Panc1 (cell line): ENCODE measurements at regions not wholly inside any gene's neighbourhood (a gene's known extent, or its start where the extent isn't known, plus 50 kb on each side); places are given as distances from the start of the nearest gene placed in this dataset.

Experiments
- ATAC-seq: fragments of 200-7000 bp; cut with Tn5 transposase; 2 replicates; pipeline ENCODE4 v1.9.1; 2020; ENCODE audit warnings: mild to moderate bottlenecking, moderate library complexity
- BruUV-seq: library from RNA; stranded (reverse); fragments of 400-500 nt; replicated peaks from 2 replicates; lab custom pipeline; 2021; lab: Mats Ljungman, UMichigan
- CTCF ChIA-PET: fragments of 300-600 bp; sonication (Branson Sonifier 250); formaldehyde crosslinking; loops from one replicate; lab custom pipeline; 2022; ENCODE audit warnings: antibody characterized with exemption; lab: Charles Lee
- POLR2A ChIA-PET: fragments of 300-600 bp; sonication (Branson Sonifier 250); formaldehyde crosslinking; loops from one replicate; lab custom pipeline; 2022; ENCODE audit warnings: antibody characterized with exemption; lab: Charles Lee
- DNase-seq: peaks from one replicate; pipeline ENCODE4 v3.0.0-alpha.2; 2010; ENCODE audit warnings: low read depth, low spot score
- H3K27ac ChIP-seq: 2 replicates; pipeline ENCODE4 v1.5.1; 2011; ENCODE audit warnings: mild to moderate bottlenecking, low read length, inconsistent platforms
- H3K27me3 ChIP-seq: fragments of 200-500 bp; sonication (Bioruptor generic); 2 replicates; pipeline ENCODE4 v1.6.0; 2014; ENCODE audit warnings: low read length, inconsistent platforms; ENCODE audit not compliant: control insufficient read depth, insufficient read depth
- H3K36me3 ChIP-seq: fragments of 200-500 bp; sonication (Bioruptor generic); 2 replicates; pipeline ENCODE4 v1.5.1; 2014; ENCODE audit warnings: inconsistent platforms, mild to moderate bottlenecking, low read length, moderate library complexity; ENCODE audit not compliant: control insufficient read depth, insufficient read depth
- H3K4me1 ChIP-seq: 2 replicates; pipeline ENCODE4 v1.5.1; 2011; ENCODE audit warnings: inconsistent platforms, mild to moderate bottlenecking, low read length, moderate library complexity; ENCODE audit not compliant: control insufficient read depth, insufficient read depth
- H3K4me3 ChIP-seq, 2 experiments: 2 replicates each; pipeline ENCODE4 v1.5.1; 2011 to 2012; ENCODE audit warnings: low read depth in 2 of 2, low read length in 2 of 2, mild to moderate bottlenecking in 2 of 2, inconsistent platforms in 1 of 2, moderate library complexity in 1 of 2
- H3K9me3 ChIP-seq: fragments of 200-500 bp; sonication (Bioruptor generic); 2 replicates; pipeline ENCODE4 v1.5.1; 2014; ENCODE audit warnings: low read depth, mild to moderate bottlenecking, inconsistent platforms, low read length, moderate library complexity; ENCODE audit not compliant: control insufficient read depth, insufficient read depth
- CTCF ChIP-seq: fragments of 450-650 bp; IDR thresholded peaks from 2 replicates; pipeline ENCODE4 v1.5.1; 2017; ENCODE audit warnings: mild to moderate bottlenecking
- POLR2AphosphoS5 ChIP-seq: IDR thresholded peaks from 2 replicates; pipeline ENCODE4 v1.6.1; 2012; ENCODE audit warnings: mild to moderate bottlenecking, low read depth, low read length, moderate library complexity
- REST ChIP-seq, 2 experiments: IDR thresholded peaks; 2 replicates each; pipeline ENCODE4 v1.6.1; 2011 to 2012; ENCODE audit warnings: low read depth in 2 of 2, control low read depth in 1 of 2, low read length in 1 of 2, mild to moderate bottlenecking in 1 of 2, moderate library complexity in 1 of 2; ENCODE audit not compliant: insufficient read depth in 1 of 2
- SIN3A ChIP-seq: IDR thresholded peaks from 2 replicates; pipeline ENCODE4 v1.6.1; 2012; ENCODE audit warnings: low read depth, mild to moderate bottlenecking, low read length, moderate library complexity, borderline replicate concordance; ENCODE audit not compliant: insufficient read depth
- TCF7L2 ChIP-seq: IDR thresholded peaks from 2 replicates; pipeline ENCODE4 v1.6.1; 2011; ENCODE audit warnings: mild to moderate bottlenecking, low read depth, low read length, inconsistent platforms
- in situ Hi-C: cut with HindIII; loops from 2 replicates; pipeline ENCODE4 v1.10.0; 2016; ENCODE audit warnings: low sequenced_read_pairs, low pct_unique_long_range_greater_than_20kb
- intact Hi-C: fragments of 100-400 bp; cut with micrococcal nuclease; formaldehyde crosslinking; loops from one replicate; pipeline ENCODE4 v1.10.0; 2022; ENCODE audit not compliant: unreplicated experiment

- Histone ChIP-seq H3K9me3 (no peaks in the 10 kb centered on the region), H3K4me3 (no peak overlapping the region), H3K27ac (no peak overlapping the region), H3K27me3 (peaks cover 3% of the 10 kb centered on the region; the same call in 1 of the 2 replicates), H3K4me1 (no peaks in the 10 kb centered on the region), H3K36me3 (no peaks in the 10 kb centered on the region)
- no peak for DNase-seq
- in situ Hi-C loops (no loop called here), intact Hi-C loops (no loop called here)
- ATAC-seq = no peak
- CTCF ChIA-PET = no interaction called here
- no TSS peak for BruUV-seq
- POLR2A ChIA-PET = no interaction called here
- no peak for TF ChIP-seq CTCF
- TF ChIP-seq SIN3A = no peak
Measured at GRCh38 chr1:233554037-233554436, 59.9 kb upstream of the KCNK1 start.

DNA sequence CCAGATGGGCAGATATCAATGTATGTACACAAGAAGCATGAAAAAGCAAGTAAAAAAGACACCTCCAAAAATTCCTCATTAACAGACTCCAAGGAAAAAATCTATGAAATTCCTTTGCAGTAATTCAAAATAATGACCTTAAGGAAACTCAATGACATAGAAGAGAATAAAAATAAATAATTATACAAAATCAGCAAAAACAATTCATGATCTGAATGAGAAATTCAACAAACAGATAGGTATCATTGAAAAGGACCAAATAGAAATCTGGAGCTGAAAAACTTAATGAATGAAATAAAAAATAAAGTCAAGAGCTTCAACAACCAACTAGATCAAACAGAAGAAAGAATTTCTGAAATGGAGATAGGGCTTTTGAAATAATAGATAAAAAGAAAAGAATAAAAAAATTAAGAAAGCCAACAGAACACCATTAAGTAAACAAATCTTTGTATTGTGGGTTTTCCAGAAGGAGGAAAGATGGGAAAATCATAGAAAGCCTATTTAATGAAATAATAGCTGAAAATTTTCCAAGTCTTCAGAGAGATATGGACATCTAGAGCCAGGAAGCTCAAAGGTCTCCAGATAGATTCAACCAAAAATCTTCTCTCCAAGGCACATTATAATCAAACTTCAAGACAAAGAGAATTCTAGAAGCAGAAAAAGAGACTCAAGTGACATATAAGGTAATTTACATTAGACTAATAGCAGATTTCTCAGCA, 52.0 kb upstream of the KCNK1 start:
- BruUV-seq = no TSS peak
- H3K36me3 ChIP-seq = no peaks in the 10 kb centered on the region
- ATAC-seq (no peak), DNase-seq (no peak)
- in situ Hi-C loops (no loop called here), intact Hi-C loops (no loop called here)
- no peaks in the 10 kb centered on the region; the same call in 1 of the 2 replicates for H3K27me3 ChIP-seq
- no peaks in the 10 kb centered on the region for H3K4me1 ChIP-seq
- H3K4me3 ChIP-seq = no peak overlapping the region
- no peak overlapping the region for H3K27ac ChIP-seq
- POLR2A ChIA-PET = no interaction called here
- CTCF ChIA-PET = no interaction called here
- peaks cover 19% of the 10 kb centered on the region for H3K9me3 ChIP-seq
- TF ChIP-seq SIN3A (no peak), TCF7L2 (no peak), POLR2AphosphoS5 (no peak), REST (IDR thresholded peaks at IDR 0.05; ENCODE audit: insufficient read depth in 1 of 2, low read depth in 2 of 2, low read length in 1 of 2) (no peak), CTCF (no peak)
